ENCODE measurements at regions not wholly inside any gene's neighbourhood (a gene's known extent, or its start where the extent isn't known, plus 50 kb on each side); places are given as distances from the start of the nearest gene placed in this dataset.

DNA sequence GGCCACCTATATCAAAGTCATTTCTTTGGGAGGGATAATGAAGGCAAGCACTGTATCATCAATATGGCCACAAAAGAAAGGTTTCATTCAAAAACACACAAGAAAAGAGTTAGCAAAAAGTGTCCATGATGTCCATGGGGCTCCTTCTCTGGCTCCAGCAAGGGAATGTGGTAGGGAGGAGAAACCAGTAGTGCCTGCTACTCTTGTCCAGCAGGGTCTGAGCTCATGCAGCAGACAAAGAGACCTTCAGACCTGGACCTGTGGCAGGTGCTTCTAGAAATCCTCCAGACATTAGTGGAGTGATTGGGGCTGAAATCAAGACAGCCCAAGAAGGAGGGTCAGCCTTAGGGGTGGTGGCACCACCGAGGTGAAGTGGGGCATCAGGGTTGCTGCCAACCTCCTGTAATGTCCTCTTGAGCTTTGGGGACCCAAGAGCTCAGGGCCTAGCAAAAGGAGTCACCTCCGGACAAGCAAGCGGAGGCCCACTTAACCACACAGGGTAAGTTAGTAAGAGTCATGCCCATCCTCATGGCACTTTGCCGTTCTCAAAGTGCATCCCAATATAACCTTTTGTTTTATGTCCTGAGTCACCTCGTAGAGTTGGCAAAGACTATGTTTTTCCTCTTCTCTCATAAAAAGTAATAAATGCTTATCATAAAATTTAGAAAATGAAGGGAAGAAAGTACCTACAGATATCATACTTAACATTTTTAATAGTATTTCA lies 112.6 kb upstream of the YPEL5 start:
- Histone ChIP-seq H4K20me1 (replicated peaks; ENCODE audit: insufficient read depth) (no peaks in the 10 kb centered on the region), H3K79me2 (replicated peaks; ENCODE audit: insufficient read depth) (no peaks in the 10 kb centered on the region), H3K27me3 (ENCODE audit: insufficient read depth) (no peaks in the 10 kb centered on the region), H3F3A (replicated peaks; ENCODE audit: low read depth) (no peaks in the 10 kb centered on the region), H3K4me2 (no peak overlapping the region), H3K36me3 (ENCODE audit: insufficient read depth) (no peaks in the 10 kb centered on the region), H3K4me3 (no peak overlapping the region), H3K9me2 (ENCODE audit: insufficient read depth) (0 out of 2 replicates have a peak, but pooled peaks cover 4% of the 10 kb centered on the region), H3K27ac (ENCODE audit: low read depth) (no peak overlapping the region), H3K4me1 (ENCODE audit: insufficient read depth) (peaks cover 14% of the 10 kb centered on the region), H2AFZ (no peak overlapping the region)
- Mint-ChIP-seq H3K9me3 (no peaks in the 10 kb centered on the region), H3K36me3 (ENCODE audit: low read depth) (no peaks in the 10 kb centered on the region), H3K27ac (no peak overlapping the region), H3K27me3 (ENCODE audit: insufficient read depth, low read depth, poor library complexity) (peaks cover 2% of the 10 kb centered on the region), H3K4me3 (no peak overlapping the region), H3K4me1 (peaks cover 16% of the 10 kb centered on the region)
- ATAC-seq (no peak), DNase-seq (ENCODE audit: low spot score) (no peak)
- TF ChIP-seq STAT1 (IDR thresholded peaks at IDR 0.05; ENCODE audit: unreplicated experiment) = no peak
- no peak for TF ChIP-seq EZH2phosphoT487 (IDR thresholded peaks at IDR 0.05; ENCODE audit: unreplicated experiment)

DNA sequence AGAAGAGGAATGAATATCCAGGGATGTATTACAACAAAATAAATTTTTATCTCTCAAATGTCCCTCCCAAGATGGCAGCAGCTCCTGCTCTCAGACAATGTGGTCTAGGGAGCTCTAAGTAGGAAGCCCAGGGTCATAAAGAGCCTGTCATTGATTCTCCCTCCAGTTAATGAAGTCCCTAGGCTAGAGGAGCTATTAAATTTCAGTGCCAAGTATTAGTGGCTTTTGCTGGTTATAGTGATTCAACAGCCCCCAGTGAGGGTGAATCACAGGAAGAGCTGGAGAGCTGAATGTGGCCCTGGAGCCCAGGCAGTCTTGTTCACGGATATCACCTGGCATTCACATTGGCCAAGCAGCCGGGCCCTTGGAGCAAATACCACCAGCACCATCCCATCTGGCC lies 109.8 kb upstream of the YPEL5 start:
- Mint-ChIP-seq H3K4me3 (no peak overlapping the region), H3K9me3 (no peaks in the 10 kb centered on the region), H3K27ac (no peak overlapping the region), H3K36me3 (ENCODE audit: low read depth) (no peaks in the 10 kb centered on the region), H3K4me1 (no peaks in the 10 kb centered on the region), H3K27me3 (ENCODE audit: insufficient read depth, low read depth, poor library complexity) (no peaks in the 10 kb centered on the region)
- H3K9me2 ChIP-seq (ENCODE audit: insufficient read depth) = 0 out of 2 replicates have a peak, but pooled peaks cover 4% of the 10 kb centered on the region
- H3F3A ChIP-seq (replicated peaks; ENCODE audit: low read depth) = no peaks in the 10 kb centered on the region
- H3K79me2 ChIP-seq (replicated peaks; ENCODE audit: insufficient read depth) = no peaks in the 10 kb centered on the region
- H3K27me3 ChIP-seq (ENCODE audit: insufficient read depth) = no peaks in the 10 kb centered on the region
- no peaks in the 10 kb centered on the region for H3K36me3 ChIP-seq (ENCODE audit: insufficient read depth)
- DNase-seq (ENCODE audit: low spot score) (no peak), ATAC-seq (no peak)
- H3K27ac ChIP-seq (ENCODE audit: low read depth) = no peak overlapping the region
- H3K4me1 ChIP-seq (ENCODE audit: insufficient read depth) = no peaks in the 10 kb centered on the region
- H4K20me1 ChIP-seq (replicated peaks; ENCODE audit: insufficient read depth) = no peaks in the 10 kb centered on the region
- no peak overlapping the region for H3K4me2 ChIP-seq
- H2AFZ ChIP-seq = no peak overlapping the region
- no peak overlapping the region for H3K4me3 ChIP-seq
- TF ChIP-seq CREB1 (CRISPR knock-in tag; IDR thresholded peaks at IDR 0.05; ENCODE audit: low read depth) (no peak), EZH2phosphoT487 (IDR thresholded peaks at IDR 0.05; ENCODE audit: unreplicated experiment) (no peak), POLR2AphosphoS5 (IDR thresholded peaks at IDR 0.05; ENCODE audit: low read depth) (no peak), EZH2 (IDR thresholded peaks at IDR 0.05; ENCODE audit: low read depth, unreplicated experiment) (no peak), ZNF114 (CRISPR knock-in tag; IDR thresholded peaks at IDR 0.05) (no peak), ZNF331 (CRISPR knock-in tag; IDR thresholded peaks at IDR 0.05; ENCODE audit: low read depth) (no peak)
- TF ChIP-seq, protein P1, sequence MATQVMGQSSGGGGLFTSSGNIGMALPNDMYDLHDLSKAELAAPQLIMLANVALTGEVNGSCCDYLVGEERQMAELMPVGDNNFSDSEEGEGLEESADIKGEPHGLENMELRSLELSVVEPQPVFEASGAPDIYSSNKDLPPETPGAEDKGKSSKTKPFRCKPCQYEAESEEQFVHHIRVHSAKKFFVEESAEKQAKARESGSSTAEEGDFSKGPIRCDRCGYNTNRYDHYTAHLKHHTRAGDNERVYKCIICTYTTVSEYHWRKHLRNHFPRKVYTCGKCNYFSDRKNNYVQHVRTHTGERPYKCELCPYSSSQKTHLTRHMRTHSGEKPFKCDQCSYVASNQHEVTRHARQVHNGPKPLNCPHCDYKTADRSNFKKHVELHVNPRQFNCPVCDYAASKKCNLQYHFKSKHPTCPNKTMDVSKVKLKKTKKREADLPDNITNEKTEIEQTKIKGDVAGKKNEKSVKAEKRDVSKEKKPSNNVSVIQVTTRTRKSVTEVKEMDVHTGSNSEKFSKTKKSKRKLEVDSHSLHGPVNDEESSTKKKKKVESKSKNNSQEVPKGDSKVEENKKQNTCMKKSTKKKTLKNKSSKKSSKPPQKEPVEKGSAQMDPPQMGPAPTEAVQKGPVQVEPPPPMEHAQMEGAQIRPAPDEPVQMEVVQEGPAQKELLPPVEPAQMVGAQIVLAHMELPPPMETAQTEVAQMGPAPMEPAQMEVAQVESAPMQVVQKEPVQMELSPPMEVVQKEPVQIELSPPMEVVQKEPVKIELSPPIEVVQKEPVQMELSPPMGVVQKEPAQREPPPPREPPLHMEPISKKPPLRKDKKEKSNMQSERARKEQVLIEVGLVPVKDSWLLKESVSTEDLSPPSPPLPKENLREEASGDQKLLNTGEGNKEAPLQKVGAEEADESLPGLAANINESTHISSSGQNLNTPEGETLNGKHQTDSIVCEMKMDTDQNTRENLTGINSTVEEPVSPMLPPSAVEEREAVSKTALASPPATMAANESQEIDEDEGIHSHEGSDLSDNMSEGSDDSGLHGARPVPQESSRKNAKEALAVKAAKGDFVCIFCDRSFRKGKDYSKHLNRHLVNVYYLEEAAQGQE (IDR thresholded peaks at IDR 0.05; ENCODE audit: unreplicated experiment) = no peak
- TF ChIP-seq, protein P2, sequence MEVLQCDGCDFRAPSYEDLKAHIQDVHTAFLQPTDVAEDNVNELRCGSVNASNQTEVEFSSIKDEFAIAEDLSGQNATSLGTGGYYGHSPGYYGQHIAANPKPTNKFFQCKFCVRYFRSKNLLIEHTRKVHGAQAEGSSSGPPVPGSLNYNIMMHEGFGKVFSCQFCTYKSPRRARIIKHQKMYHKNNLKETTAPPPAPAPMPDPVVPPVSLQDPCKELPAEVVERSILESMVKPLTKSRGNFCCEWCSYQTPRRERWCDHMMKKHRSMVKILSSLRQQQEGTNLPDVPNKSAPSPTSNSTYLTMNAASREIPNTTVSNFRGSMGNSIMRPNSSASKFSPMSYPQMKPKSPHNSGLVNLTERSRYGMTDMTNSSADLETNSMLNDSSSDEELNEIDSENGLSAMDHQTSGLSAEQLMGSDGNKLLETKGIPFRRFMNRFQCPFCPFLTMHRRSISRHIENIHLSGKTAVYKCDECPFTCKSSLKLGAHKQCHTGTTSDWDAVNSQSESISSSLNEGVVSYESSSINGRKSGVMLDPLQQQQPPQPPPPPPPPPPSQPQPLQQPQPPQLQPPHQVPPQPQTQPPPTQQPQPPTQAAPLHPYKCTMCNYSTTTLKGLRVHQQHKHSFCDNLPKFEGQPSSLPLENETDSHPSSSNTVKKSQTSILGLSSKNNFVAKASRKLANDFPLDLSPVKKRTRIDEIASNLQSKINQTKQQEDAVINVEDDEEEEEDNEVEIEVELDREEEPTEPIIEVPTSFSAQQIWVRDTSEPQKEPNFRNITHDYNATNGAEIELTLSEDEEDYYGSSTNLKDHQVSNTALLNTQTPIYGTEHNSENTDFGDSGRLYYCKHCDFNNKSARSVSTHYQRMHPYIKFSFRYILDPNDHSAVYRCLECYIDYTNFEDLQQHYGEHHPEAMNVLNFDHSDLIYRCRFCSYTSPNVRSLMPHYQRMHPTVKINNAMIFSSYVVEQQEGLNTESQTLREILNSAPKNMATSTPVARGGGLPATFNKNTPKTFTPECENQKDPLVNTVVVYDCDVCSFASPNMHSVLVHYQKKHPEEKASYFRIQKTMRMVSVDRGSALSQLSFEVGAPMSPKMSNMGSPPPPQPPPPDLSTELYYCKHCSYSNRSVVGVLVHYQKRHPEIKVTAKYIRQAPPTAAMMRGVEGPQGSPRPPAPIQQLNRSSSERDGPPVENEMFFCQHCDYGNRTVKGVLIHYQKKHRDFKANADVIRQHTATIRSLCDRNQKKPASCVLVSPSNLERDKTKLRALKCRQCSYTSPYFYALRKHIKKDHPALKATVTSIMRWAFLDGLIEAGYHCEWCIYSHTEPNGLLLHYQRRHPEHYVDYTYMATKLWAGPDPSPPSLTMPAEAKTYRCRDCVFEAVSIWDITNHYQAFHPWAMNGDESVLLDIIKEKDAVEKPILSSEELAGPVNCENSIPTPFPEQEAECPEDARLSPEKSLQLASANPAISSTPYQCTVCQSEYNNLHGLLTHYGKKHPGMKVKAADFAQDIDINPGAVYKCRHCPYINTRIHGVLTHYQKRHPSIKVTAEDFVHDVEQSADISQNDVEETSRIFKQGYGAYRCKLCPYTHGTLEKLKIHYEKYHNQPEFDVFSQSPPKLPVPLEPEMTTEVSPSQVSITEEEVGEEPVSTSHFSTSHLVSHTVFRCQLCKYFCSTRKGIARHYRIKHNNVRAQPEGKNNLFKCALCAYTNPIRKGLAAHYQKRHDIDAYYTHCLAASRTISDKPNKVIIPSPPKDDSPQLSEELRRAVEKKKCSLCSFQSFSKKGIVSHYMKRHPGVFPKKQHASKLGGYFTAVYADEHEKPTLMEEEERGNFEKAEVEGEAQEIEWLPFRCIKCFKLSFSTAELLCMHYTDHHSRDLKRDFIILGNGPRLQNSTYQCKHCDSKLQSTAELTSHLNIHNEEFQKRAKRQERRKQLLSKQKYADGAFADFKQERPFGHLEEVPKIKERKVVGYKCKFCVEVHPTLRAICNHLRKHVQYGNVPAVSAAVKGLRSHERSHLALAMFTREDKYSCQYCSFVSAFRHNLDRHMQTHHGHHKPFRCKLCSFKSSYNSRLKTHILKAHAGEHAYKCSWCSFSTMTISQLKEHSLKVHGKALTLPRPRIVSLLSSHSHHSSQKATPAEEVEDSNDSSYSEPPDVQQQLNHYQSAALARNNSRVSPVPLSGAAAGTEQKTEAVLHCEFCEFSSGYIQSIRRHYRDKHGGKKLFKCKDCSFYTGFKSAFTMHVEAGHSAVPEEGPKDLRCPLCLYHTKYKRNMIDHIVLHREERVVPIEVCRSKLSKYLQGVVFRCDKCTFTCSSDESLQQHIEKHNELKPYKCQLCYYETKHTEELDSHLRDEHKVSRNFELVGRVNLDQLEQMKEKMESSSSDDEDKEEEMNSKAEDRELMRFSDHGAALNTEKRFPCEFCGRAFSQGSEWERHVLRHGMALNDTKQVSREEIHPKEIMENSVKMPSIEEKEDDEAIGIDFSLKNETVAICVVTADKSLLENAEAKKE (CRISPR knock-in tag; IDR thresholded peaks at IDR 0.05) = no peak
- TF ChIP-seq, protein P3, sequence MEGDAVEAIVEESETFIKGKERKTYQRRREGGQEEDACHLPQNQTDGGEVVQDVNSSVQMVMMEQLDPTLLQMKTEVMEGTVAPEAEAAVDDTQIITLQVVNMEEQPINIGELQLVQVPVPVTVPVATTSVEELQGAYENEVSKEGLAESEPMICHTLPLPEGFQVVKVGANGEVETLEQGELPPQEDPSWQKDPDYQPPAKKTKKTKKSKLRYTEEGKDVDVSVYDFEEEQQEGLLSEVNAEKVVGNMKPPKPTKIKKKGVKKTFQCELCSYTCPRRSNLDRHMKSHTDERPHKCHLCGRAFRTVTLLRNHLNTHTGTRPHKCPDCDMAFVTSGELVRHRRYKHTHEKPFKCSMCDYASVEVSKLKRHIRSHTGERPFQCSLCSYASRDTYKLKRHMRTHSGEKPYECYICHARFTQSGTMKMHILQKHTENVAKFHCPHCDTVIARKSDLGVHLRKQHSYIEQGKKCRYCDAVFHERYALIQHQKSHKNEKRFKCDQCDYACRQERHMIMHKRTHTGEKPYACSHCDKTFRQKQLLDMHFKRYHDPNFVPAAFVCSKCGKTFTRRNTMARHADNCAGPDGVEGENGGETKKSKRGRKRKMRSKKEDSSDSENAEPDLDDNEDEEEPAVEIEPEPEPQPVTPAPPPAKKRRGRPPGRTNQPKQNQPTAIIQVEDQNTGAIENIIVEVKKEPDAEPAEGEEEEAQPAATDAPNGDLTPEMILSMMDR (conservative IDR thresholded peaks at IDR 0.05; ENCODE audit: low read depth in 2 of 2) = no peak

Measured in GM23338 (cell line).